Astrocyte of the hippocampus (primary cell): ENCODE measurements at regions not wholly inside any gene's neighbourhood (a gene's known extent, or its start where the extent isn't known, plus 50 kb on each side); places are given as distances from the start of the nearest gene placed in this dataset.

ENCODE experiments used
- DNase-seq: peaks from one replicate; pipeline ENCODE4 v3.0.0; 2011; ENCODE audit warnings: low read depth, low spot score

DNA sequence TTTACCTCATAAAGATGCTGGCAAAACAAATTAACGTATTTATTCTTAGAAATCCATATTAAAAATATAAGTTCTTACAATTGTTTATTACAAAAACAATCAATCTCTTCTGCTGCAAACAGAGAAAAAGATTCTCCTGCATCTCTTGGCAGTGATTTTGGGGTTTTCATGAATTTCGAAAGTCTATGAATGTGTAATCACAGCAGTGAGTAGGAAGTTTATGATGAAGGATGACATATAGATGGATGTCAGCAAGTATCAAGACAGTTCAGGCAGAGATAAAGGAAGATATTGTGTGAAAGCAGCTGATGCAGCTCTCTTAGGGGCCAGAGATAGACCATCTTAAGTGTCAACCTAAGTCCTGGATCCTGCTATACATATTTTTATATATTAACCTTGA, 196.9 kb upstream of the BANK1 start:
- no peak for DNase-seq

DNA sequence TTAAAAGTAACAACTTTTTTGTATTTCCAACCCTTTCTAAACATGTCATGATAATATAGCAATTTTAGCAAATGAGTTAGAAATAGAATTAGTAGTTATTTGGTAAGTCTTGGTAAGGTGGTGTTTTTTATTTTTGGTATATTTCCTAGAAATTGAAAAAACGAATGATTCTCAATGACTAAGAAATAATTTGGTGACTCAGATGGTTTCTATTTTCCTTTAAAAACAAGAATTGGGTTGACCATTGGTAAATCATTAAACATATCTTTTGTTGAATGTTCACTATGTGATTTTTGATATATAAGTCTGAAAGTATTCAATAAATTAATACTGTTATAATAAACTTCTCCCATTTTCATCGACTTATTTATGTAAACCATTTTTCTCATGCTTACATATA, 206.2 kb upstream of the BANK1 start:
- no peak for DNase-seq

DNA sequence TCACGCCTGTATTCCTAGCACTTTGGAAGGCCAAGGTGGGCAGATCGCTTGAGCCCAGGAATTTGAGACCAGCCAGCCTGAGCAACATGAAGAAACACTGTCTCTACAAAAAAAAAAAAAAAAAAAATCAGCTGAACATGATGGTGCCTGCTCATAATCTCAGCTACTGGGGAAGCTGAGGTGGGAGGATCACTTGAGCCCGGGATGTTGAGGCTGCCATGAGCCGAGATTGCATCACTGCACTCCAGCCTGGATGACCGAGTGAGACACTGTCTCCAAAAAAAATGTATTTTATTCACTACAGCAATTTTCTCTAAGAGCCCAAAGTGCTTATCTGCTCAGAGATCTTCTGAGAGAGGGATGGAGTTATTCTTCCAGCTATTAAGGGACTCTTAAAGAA, 215.8 kb upstream of the PPP3CA start:
- DNase-seq = no peak

DNA sequence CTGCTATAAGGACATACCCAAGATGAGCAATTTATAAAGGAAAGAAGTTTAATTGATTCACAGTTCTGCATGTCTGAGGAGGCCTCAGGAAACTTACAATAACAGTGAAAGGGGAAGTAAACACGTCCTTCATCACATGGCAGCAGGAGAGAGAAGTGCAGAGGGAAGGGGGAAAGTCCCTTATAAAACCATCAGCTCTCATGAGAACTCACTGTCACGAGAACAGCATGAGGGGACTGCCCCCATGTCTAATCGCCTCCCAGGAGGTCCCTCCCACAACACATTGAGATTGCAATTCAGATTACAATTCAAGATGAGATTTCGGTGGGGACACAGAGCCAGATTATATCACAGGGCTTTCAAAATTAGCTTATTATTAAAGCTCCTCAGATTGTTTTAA, 209.5 kb upstream of the PPP3CA start:
- no peak for DNase-seq

DNA sequence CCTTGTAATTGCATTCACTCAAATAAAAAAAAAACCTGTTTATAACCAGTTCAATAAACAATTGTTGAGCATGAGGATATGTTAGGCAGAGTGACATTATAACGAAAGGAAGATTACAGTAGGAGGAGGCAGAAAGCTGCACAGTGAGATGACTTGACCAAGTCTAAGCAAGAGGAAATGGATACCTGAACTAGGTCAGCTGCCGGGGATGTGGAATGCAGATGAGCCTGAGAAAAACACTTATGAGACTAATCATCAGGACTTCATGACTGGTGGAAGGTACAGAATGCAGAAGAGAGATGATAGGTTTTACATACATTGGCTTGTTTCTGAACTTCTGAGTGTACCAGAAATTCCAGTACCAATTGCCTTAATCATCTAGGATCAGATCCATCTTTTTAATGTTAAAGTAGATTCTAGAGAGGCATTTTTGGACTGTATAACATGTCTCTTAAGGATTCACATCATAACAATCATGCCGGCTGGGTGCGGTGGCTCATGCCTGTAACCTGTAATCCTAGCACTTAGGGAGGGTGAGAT, 208.1 kb upstream of the PPP3CA start:
- no peak for DNase-seq

DNA sequence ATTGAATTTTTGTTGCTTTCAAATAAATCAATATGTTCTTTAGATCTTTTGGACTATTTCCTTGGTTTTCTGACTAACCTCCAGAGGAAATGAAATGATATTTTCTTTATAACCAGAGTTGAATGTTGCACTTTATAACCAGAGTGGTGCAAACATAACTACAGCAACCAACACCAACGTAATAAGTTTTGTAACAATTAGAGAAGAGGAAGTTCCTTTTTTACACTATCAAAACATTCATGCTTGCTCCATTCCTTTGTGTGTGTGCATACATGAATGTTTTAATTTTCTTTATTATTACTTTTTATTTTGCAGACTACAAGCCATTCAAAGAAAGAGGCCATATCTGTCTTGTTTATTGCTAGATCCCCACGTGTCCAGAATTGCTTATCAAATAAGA, 193.0 kb upstream of the PPP3CA start:
- DNase-seq = no peak

DNA sequence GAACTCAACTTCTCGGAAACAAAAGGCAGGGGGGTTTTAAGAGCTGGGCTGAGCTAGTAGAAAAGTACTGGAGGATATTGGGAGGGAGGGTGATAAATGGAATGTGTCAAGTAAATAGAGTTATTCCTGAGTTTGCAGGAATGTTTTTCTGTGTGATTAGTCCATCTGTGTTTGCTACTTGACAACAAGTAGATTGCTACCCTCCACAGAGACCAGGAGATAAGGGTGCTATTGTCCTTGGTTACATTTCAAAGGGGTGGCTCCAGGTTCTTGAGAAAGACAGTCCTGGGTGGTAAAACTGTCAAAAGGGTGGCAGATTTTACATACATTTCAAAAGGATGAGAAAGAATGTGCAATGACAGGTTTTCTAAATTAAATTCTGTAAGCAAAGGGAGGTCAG, 181.2 kb upstream of the PPP3CA start:
- DNase-seq = no peak

DNA sequence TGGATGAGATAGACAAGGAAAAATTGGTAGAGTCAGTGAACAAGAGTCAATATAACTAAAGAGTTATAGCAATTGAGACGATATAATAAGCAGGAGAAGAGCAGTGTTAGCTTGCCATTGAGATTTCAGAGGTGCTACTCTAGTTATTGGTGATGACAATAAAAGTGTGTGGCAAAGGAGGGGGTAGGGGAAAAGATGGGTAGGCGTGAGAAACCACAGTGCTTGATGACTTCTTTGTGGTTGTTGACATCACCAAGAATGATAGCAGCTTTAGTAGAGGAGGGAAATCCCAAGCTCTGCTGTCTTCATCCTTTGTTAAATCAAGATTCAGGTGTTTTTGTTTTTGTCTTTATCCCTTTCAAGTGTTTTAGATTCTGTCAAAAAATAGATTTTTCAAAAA, 179.9 kb upstream of the PPP3CA start:
- DNase-seq = no peak

DNA sequence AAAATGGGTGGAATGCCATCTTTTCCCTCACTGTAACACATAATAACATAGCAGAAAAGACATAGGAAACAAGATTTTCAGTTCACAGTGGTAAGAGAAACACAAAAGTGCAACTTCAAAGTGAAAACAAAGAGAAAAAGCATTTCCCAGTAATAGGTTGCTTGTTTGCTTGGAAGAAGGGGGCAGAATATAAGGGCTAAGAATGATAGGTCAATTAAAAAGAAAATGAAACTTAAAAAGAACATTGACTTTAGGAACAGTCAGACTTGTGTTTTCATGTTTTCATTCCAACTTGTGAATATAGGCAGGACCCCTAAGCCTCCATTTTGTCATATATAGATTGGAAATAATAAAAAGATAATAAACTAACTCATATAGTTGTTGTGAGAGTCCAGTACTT, 168.2 kb upstream of the PPP3CA start:
- DNase-seq = no peak

DNA sequence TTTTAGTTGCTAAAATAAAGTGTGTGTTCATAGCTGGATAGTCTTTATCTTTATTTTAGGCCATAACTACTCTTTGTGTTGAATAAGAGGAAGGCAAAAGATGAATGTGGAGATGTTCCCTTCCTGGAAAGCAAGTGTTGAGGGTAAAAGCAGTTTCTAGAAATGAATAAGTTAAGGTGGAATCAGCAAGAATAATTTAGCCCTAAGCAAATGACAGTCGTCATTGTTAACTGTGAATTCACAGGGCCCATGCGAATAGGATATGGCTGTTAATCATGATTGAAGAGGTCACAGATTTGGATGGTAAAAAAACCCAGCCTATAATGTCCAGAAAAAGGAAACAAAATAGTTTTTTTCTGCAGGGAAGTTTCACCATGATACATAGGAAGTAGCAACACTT, 167.8 kb upstream of the PPP3CA start:
- no peak for DNase-seq

DNA sequence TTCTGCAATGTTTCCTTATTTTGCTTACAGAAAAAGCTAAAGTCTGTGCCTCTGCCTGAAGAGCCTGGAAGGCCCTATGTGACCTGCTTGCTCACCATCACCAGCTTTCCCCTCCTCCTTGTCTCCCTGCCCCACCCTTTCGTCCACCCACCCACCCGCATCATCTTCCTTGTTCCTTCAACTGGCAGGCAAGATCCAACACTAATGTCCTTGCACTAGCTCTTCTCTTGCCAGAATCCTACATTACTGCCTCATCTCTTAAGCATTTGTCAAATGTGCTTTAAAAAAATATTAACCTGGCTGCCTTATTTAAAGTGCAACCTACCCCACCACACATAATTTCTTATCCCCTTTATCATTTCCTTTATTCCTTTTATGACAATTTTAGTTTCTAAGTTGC, 165.1 kb upstream of the PPP3CA start:
- DNase-seq = no peak

DNA sequence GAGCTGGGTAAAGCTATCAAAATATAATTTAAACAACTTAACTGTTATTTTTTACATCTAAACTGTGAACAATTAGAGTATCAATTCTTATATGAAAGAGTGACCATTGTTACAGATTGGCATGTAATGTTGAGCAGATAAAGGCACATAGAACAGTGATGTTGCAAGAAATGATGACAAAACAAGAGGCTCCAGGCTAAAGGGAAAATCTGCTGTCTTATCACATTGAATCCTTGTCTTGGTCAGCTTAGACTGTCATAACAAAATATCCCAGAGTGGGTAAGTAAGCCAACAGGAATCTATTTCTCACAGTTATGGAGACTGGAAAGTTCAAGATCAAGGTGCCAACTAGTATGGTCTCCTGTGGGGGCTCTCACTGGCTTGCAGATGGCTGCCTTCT, 154.1 kb upstream of the PPP3CA start:
- DNase-seq = no peak

DNA sequence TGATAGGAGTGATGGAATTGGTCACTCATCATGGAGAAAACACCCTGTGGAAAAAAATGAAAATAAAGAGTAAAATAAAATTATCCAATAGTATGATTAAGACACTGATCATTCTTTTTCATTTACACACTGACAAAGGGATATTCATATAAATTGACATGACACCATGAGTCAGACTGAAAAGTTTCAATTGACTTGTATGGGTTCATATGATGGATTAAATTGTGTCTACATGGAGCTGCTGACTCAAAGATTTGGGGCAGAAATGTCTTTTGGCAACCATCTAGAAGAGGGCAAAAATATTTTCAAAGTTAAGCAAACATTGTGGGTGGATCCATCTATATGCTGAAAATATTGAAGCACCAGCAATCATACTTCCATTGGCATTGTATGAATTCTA, 153.4 kb upstream of the PPP3CA start:
- DNase-seq = no peak

DNA sequence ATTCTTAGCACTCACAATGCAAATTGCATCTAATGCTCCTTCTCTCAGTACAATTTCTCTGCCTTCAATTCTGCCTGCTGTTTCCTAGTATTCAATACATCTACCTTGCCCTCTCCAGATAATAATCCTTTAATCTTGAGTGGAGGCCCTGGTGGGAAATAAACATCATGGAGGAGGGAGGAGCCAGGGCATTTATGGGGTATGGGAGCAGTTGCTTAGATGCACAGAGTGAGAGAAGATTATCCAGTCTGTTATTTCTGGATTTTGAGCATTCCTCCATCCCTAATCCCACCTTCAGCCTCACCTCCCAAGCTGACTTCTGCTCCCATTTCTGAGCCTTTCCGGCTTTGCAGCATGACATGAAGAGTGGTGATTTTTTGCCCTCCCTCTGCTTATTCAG, 127.9 kb upstream of the PPP3CA start:
- DNase-seq = no peak

DNA sequence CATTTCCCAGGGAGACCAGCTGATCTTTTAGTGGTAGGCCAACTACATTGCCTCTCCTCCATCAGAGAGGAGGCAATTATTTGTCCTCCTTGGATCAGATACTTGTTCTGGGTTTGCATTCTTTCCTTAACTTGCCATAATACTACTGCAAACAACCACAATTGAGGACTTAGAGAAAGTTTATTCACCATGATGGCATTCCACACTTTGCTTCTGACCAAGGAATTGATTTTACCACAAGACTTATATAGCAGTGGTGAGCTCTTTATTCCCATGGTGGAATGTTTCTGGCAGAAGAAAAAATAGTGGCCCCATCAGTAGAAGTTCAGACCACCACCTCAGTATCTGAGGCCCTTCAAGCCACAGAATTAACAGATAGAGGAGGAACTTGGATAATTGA, 123.9 kb upstream of the PPP3CA start:
- peak; percentile 66 for DNase-seq

DNA sequence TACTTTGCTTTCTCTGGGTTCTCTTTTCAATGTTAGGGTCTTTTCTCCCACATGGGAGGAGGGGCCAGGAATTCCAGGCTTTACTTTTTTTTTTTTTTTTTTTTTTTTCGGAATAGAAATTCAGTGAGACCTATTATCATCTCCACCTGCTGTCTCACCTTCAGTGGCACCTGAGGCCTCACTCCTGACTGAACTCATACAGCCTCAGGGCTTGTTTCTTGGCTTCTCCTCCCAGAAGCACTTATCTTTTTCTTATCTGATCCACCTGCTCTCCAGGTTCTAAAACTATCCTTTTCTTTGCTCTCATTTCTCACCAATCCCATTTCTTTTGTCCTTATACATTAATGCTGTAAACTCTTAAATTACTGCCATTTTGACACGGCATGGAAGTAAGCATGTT, 117.3 kb upstream of the PPP3CA start:
- DNase-seq = no peak

DNA sequence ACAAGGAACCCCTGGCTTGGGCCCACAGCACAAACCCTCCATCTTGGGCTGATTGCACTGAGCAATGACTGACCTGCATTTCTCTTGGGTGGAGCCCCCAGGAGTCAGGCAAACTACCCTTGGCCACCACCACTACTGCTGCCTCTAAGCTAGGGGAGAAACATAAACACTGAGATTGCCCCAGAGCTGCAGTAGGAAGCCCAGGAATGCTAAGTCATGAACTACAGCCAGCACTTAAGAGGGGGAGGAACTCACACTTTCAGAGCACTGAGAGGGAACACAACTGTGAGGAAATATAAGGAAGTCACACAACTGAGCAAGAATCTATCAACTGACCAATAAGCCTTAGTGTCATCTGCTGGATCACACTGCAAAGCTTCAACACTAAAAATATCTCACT, 111.6 kb upstream of the PPP3CA start:
- no peak for DNase-seq

DNA sequence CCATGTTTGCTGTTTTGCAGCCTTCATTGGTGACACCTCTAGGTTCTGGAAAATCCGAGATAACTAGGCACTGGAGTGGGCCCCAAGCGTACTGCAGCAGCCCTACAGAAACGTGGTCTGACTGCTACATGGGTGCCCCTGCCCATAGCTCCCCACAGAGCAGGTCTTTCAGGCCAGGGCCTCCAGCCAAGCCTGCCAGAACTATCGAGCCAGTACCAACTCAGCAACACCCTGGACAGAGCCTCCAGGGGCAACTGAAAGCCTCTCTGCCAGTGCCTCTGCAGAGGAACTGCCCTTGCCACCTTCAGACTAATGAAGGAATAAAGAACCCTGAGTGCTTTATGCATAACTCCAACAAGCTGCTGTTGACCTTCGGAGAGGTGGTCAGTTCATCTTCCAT, 111.1 kb upstream of the PPP3CA start:
- DNase-seq = no peak

DNA sequence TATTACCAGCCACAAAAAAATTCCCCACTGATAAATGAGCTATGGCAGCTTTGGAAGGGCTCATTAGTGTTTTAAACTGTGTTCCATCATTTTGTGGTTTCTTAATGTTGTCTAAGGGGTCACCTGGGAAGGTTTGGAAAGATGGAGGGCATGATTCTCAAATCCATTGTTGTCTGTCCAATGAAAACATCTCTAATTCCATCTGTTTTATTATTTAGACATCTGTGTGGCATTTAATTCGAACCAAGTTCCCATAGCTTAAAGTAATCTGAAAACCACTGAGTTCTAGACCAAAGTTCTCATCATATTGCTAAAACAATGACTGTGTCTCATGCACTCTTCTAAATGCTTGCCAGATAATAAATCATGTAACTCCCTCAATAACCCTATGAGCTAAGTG, 103.8 kb upstream of the PPP3CA start:
- DNase-seq = no peak

DNA sequence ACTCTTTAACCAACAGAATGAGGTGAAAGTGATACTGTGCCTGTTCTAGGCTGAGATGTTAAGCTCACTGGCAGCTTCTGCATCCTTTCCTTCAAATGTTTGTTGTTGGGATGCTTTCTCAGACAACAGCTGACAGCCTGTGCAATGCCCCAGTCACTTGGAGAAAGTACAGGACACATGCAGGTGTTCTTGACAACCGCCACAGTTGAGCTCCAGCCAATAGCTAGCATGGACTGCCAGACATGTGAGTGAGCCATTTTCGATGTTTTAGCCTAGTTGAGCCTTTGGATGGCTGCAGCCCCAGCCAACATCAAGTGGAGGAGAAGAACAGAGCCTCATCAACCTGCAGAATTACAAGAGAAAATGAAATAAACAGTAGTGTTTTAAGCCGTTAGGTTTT, 94.1 kb upstream of the PPP3CA start:
- DNase-seq = no peak

DNA sequence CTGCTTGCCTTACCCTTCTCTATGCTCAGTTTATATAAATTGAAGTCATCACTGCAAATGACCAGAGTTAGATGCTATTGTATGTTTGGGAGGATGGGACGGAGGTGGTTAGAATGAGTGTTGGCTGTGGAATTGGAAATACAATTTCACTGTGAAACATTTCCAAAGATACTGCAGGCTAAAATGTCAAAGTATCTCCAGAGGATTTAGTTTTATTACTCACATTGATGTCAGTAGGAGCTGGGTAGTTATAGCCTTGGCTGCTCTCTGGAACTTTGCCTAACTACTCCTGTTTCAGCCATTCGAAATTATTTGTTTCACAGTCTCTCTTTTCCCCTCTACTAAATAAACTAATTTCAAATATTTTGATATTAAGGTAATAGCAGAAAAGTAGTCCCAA, 92.6 kb upstream of the PPP3CA start:
- no peak for DNase-seq

DNA sequence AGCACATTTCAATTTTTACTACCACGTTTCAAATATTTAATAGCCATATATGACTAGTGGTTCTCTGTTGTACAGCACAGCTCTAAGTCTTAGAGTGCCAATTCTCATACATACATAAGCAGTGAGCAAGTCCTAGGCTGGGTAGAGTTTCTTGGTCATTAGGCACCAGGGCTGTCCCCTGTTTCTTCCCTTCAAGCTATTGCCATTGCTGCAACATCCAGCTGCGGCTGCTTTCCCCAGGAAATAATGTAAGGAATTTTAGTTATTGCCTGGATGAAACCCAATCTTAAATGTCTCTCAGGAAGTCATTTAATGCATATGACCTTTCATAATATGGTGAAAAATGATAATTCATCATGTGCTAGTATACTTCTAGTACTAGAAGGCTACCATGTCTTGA, 74.1 kb upstream of the PPP3CA start:
- DNase-seq = no peak

DNA sequence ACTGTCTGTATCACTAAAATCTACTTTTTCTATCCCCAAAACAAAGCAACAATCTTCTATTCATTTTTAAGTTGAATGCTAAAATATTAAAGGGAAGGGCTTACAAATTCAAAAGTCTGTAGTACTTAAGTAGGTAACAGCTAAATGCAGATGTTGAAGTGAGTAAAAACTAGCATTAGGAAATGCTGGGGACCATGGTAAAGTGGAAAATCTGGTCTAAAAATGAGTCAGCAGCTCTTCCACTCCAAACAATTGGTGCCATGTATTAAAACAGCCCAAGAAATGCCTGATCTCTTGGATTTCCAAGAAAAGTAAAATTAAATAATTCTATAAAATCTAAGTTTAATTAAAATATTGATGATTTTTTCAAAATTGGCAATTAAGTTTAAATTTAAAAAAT, 73.3 kb upstream of the PPP3CA start:
- DNase-seq = no peak

DNA sequence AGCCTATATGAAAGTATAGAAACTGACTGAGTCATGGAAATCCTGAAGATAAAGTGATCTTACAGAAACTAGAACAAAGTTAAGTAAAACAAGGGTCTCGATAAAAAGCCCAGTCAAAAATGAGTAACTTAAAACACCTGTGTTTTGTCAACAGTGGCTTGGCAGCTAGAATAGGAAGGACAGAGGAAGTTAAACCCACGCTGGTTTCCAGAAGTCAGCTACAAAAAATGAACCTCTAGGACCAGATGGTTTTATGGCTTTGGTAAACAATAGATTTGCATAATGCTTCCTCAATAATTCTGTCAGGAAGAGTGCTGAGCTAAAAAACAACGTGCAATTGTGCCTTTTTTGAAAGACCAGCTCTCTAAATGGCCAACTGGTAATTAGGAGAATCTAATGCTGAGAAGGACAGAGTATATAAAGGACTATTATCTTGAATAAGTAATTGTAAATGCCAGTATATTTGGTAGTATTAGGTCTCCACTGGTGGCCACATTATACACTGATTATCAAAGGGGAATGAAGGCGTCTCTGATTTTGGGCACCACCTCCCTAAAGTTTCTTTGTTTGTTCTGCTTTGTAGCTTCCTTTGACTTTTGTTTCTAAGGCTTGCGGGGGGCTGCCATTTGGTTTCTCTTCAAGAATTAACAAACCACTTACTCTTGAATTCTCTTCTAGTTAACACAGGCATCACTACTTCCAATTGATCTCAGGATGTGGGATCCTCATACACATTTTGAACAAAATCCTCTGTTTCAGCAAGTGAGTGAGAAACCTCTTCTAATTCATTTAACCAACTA, 72.2 kb upstream of the PPP3CA start:
- DNase-seq = no peak
